HCT116 (cell line): ENCODE measurements at regions not wholly inside any gene's neighbourhood (a gene's known extent, or its start where the extent isn't known, plus 50 kb on each side); places are given as distances from the start of the nearest gene placed in this dataset.

Experiments used
- ATF3 ChIP-seq: IDR thresholded peaks from 2 replicates; pipeline ENCODE4 v1.6.1; 2012
- CEBPB ChIP-seq: IDR thresholded peaks from 2 replicates; pipeline ENCODE4 v1.6.1; 2012; ENCODE audit warnings: low read depth
- EZH2 ChIP-seq: fragments of 200-600 bp; sonication (generic); IDR thresholded peaks from 2 replicates; pipeline ENCODE4 v1.6.1; 2017; ENCODE audit warnings: antibody characterized with exemption, mixed run types
- EZH2phosphoT487 ChIP-seq: fragments of 200-600 bp; IDR thresholded peaks from 2 replicates; pipeline ENCODE4 v1.6.1; 2018; ENCODE audit warnings: antibody characterized with exemption, borderline replicate concordance
- JUND ChIP-seq: IDR thresholded peaks from 2 replicates; pipeline ENCODE4 v1.6.1; 2012
- MAX ChIP-seq: IDR thresholded peaks from 2 replicates; pipeline ENCODE4 v1.6.1; 2012
- POLR2A ChIP-seq: IDR thresholded peaks from 2 replicates; pipeline ENCODE4 v1.7.0; 2011; ENCODE audit warnings: borderline replicate concordance; ENCODE audit not compliant: insufficient read depth, insufficient read length; ENCODE audit errors: extremely low read depth
- POLR2AphosphoS5 ChIP-seq: IDR thresholded peaks from 2 replicates; pipeline ENCODE4 v1.6.1; 2011; ENCODE audit warnings: mild to moderate bottlenecking, low read depth, low read length, moderate library complexity
- REST ChIP-seq: IDR thresholded peaks from 2 replicates; pipeline ENCODE4 v1.6.1; 2012; ENCODE audit warnings: low read depth
- SRF ChIP-seq: IDR thresholded peaks from 2 replicates; pipeline ENCODE4 v1.6.1; 2012; ENCODE audit warnings: low read depth
- YY1 ChIP-seq: IDR thresholded peaks from 2 replicates; pipeline ENCODE4 v1.6.1; 2011; ENCODE audit warnings: low read length, low read depth, moderate library complexity, mild to moderate bottlenecking; ENCODE audit not compliant: insufficient replicate concordance; ENCODE audit errors: extremely low read depth
- TF ChIP-seq, protein P1 (sequence below), 3 experiments: fragments of 200-600 bp in 1 of 3; sonication (generic) in 1 of 3; IDR thresholded peaks in 2 of 3; conservative IDR thresholded peaks in 1 of 3; 2 replicates each; pipeline ENCODE4 v1.5.1; 2012 to 2017; ENCODE audit warnings: low read depth in 2 of 3, low read length in 2 of 3, antibody characterized with exemption in 1 of 3, borderline replicate concordance in 1 of 3, control low read depth in 1 of 3, mild to moderate bottlenecking in 1 of 3, mixed read lengths in 1 of 3, mixed run types in 1 of 3, moderate library complexity in 1 of 3; ENCODE audit not compliant: insufficient read depth in 1 of 3

DNA sequence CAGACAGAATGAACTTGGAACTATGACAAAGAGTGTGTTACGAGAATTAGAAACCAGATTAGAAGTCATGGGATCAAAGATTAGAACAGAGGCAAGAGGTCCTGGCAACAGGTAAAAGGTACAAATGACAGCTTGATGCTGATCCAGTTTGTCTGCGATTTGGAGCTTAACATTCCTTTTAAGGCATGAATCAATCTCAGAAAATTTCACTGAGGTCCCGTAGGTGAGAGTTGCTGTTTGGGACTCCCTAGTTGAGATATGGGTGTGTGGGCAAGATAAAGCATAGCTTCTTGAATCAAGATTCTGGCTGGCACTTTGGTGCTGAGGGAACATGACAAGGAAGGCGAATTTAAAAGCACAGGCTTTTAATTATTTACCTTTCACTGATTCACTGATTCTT is 62.6 kb upstream of the ACSL4 start:
- TF ChIP-seq POLR2AphosphoS5 (no peak), YY1 (no peak), ATF3 (no peak), EZH2phosphoT487 (no peak), JUND (no peak), CEBPB (no peak), MAX (no peak), SRF (no peak), POLR2A (no peak), REST (no peak), EZH2 (no peak)
- TF ChIP-seq, protein P1, sequence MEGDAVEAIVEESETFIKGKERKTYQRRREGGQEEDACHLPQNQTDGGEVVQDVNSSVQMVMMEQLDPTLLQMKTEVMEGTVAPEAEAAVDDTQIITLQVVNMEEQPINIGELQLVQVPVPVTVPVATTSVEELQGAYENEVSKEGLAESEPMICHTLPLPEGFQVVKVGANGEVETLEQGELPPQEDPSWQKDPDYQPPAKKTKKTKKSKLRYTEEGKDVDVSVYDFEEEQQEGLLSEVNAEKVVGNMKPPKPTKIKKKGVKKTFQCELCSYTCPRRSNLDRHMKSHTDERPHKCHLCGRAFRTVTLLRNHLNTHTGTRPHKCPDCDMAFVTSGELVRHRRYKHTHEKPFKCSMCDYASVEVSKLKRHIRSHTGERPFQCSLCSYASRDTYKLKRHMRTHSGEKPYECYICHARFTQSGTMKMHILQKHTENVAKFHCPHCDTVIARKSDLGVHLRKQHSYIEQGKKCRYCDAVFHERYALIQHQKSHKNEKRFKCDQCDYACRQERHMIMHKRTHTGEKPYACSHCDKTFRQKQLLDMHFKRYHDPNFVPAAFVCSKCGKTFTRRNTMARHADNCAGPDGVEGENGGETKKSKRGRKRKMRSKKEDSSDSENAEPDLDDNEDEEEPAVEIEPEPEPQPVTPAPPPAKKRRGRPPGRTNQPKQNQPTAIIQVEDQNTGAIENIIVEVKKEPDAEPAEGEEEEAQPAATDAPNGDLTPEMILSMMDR (IDR thresholded peaks at IDR 0.05 in 2 of 3, conservative IDR thresholded peaks at IDR 0.05 in 1 of 3; ENCODE audit: borderline replicate concordance in 1 of 3, insufficient read depth in 1 of 3, low read depth in 2 of 3, low read length in 2 of 3) = no peak
